Sigmoid colon (tissue), 4 donors: ENCODE measurements at regions not wholly inside any gene's neighbourhood (a gene's known extent, or its start where the extent isn't known, plus 50 kb on each side); places are given as distances from the start of the nearest gene placed in this dataset.

Source experiments
- POLR2AphosphoS5 ChIP-seq, 4 donors: sonication (generic); formaldehyde crosslinking; IDR thresholded peaks; one replicate each; pipeline ENCODE4 v1.6.1; 2017; ENCODE audit warnings: antibody characterized with exemption in 4 of 4
- TF ChIP-seq, protein P1 (sequence below), 4 experiments: fragments of 450-650 bp in 3 of 4; fragments of 200-600 bp in 1 of 4; IDR thresholded peaks; one replicate each; pipeline ENCODE4 v1.5.1; 2016 to 2019; ENCODE audit warnings: antibody characterized with exemption in 4 of 4, mild to moderate bottlenecking in 3 of 4, moderate library complexity in 2 of 4

DNA sequence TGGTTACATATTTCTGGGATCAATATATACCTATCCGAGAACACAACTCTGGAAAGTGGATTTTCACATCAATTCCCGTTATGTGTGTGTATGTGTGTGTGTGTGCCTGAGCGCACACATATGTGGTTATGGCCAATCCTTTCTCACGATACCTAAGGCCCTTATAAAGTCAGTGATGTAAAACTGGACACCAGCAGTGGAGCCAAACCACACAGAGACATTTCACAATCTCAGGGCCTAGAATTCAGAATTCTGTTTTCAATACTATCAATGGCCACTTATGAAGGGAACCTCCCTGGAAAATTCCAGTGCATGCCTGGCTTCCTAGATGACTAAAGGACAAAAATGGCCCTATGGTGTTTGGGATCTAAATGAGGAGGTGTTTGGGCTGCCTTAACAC, 187.3 kb upstream of the UBL3 start:
- no peak for TF ChIP-seq POLR2AphosphoS5 (IDR thresholded peaks at IDR 0.05)
- TF ChIP-seq, protein P1, sequence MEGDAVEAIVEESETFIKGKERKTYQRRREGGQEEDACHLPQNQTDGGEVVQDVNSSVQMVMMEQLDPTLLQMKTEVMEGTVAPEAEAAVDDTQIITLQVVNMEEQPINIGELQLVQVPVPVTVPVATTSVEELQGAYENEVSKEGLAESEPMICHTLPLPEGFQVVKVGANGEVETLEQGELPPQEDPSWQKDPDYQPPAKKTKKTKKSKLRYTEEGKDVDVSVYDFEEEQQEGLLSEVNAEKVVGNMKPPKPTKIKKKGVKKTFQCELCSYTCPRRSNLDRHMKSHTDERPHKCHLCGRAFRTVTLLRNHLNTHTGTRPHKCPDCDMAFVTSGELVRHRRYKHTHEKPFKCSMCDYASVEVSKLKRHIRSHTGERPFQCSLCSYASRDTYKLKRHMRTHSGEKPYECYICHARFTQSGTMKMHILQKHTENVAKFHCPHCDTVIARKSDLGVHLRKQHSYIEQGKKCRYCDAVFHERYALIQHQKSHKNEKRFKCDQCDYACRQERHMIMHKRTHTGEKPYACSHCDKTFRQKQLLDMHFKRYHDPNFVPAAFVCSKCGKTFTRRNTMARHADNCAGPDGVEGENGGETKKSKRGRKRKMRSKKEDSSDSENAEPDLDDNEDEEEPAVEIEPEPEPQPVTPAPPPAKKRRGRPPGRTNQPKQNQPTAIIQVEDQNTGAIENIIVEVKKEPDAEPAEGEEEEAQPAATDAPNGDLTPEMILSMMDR (IDR thresholded peaks at IDR 0.05), result no peak
